ES-I3 (cell line): ENCODE measurements at regions not wholly inside any gene's neighbourhood (a gene's known extent, or its start where the extent isn't known, plus 50 kb on each side); places are given as distances from the start of the nearest gene placed in this dataset.

Source experiments
- H3K36me3 ChIP-seq: 2 replicates; pipeline ENCODE4 v1.6.1; 2013; ENCODE audit warnings: mild to moderate bottlenecking, low read length, control low read depth, moderate library complexity; ENCODE audit not compliant: insufficient read depth
- H3K4me1 ChIP-seq: 2 replicates; pipeline ENCODE4 v1.6.1; 2013; ENCODE audit warnings: mild to moderate bottlenecking, control low read depth, low read length; ENCODE audit not compliant: insufficient read depth
- H3K9ac ChIP-seq: 2 replicates; pipeline ENCODE4 v1.6.1; 2013; ENCODE audit warnings: low read depth, mild to moderate bottlenecking, low read length, moderate library complexity
- H3K9me3 ChIP-seq: 2 replicates; pipeline ENCODE4 v1.6.1; 2013; ENCODE audit warnings: mild to moderate bottlenecking, low read length, moderate library complexity; ENCODE audit not compliant: control insufficient read depth, insufficient read depth

DNA sequence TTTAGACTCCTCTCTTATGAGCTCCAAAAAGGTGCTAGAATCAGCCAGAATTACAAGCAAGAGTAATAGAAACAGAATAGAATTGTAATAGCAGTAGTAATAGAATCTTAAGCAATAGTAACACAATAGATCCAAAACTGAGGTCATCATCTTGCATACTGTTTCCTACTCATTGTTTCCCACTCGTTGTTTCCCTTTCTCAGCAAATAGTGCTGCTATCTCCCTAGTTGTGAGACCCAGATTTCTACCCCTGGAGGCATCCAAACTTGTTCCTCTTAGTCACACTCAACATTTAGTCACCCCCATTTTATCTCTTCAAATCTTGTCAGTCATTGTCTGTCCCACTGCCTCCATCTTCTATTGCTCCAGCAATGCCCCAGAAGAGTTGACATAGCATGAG is 356.9 kb upstream of the MARCKS start:
- H3K9me3 ChIP-seq = no peaks in the 10 kb centered on the region
- no peak overlapping the region for H3K9ac ChIP-seq
- H3K4me1 ChIP-seq = no peaks in the 10 kb centered on the region
- H3K36me3 ChIP-seq = no peaks in the 10 kb centered on the region

DNA sequence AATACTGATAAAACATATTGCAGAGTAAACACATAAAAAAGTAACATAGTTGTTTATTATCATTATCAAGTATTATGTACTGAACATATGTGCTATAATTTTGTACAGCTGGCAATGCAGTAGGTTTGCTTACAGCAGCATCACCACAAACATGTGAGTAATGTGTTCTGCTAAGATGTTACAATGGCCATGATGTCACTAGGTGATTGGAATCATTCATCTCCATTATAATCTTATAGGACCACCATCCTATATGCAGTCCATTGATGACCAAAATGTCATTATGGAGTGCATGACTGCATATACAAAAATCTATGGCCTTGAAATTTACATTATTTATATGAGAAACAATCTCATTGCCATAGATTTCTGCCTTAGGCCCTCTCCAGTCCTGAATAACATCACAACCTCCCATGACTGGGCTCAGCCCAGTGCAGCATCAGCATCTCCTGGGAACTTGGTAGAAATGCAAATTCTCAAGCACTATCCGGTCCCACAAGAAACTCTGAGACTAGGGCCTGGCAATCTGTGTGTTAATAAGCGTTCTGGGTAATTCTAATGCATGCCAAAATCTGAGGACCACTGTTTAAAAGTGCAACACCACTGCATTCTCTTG is 352.0 kb upstream of the MARCKS start:
- no peaks in the 10 kb centered on the region for H3K36me3 ChIP-seq
- H3K9me3 ChIP-seq = no peaks in the 10 kb centered on the region
- H3K9ac ChIP-seq = no peak overlapping the region
- no peaks in the 10 kb centered on the region for H3K4me1 ChIP-seq

DNA sequence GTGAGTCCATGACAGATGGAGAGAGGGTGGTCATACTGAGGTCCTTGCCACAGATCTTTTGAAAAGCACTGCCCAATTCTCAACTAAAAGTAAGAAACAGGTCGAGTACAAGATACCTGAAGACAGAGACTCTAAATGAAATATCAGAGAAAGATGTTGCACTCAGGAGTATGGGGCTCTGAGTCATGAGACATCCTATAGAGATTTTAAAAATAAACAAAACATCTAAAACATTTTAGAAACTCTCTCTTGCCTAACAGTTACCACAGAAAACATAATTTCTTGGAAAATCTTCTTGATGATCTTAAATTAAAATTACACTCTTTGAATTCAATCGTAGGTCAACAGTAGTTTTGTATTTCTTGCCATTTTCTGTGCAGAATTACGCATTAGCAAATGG is 348.9 kb upstream of the MARCKS start:
- H3K9ac ChIP-seq = no peak overlapping the region
- H3K4me1 ChIP-seq = no peaks in the 10 kb centered on the region
- no peaks in the 10 kb centered on the region for H3K36me3 ChIP-seq
- H3K9me3 ChIP-seq = no peaks in the 10 kb centered on the region

DNA sequence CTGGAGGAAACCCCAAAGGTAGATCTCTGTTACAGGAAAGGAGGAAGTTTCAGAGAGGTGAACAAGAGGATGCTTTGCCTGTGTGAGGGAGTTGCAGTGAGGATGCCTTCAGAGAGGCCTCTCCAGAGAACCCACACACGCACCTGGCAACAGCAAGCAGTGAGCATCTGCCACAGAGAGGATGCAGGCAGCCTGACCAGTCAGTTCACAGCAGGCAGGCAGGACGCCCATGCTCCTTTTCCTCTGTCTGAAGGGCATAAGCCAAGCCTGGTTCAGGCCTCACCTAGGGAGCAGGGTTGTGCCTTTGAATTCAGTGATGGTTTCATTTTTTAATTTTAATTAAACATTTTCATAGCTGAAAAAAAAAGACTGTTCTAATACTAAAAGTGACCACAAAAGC is 346.0 kb upstream of the MARCKS start:
- H3K9ac ChIP-seq = no peak overlapping the region
- H3K36me3 ChIP-seq = no peaks in the 10 kb centered on the region
- H3K4me1 ChIP-seq = no peaks in the 10 kb centered on the region
- H3K9me3 ChIP-seq = no peaks in the 10 kb centered on the region

DNA sequence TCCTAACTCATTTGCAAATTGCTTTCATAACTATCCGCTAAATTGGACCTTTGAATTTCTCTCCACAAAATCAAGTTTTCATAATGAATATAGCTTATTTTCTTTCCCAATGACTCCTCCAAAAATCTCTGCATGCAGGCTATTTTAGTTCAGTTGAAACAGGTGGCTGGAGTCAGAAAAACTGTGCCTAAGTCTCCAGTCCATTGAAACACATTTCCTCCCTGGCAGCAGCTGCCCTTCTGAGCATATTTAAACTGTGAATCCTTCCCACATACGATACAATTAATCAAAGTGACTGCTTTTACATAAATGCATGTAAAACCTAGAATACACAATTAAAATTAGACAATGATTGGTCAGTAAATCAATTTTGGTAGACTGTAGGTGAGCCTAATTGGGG is 344.6 kb upstream of the MARCKS start:
- no peak overlapping the region for H3K9ac ChIP-seq
- no peaks in the 10 kb centered on the region for H3K9me3 ChIP-seq
- H3K4me1 ChIP-seq = no peaks in the 10 kb centered on the region
- H3K36me3 ChIP-seq = no peaks in the 10 kb centered on the region

DNA sequence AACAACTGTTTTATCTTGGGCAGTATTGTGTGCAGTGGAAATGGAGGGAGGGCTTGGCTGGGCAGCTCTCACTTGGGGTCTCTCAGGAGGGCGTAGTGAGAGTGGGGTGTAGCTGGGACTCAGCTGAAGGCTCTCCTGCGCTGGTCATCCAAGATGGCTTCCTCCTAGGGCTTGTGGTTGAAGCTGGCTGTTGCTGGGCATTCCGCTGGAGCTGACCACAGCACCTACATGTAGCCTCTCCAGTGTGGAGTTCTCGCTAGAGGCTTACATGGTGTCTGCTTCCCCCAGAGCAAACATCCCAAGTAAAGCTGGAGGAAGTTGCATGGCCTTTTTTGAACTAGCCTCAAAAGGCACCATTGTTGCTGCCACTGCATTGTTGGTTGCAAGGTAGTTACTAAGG is 344.1 kb upstream of the MARCKS start:
- no peaks in the 10 kb centered on the region for H3K4me1 ChIP-seq
- no peak overlapping the region for H3K9ac ChIP-seq
- no peaks in the 10 kb centered on the region for H3K9me3 ChIP-seq
- no peaks in the 10 kb centered on the region for H3K36me3 ChIP-seq

DNA sequence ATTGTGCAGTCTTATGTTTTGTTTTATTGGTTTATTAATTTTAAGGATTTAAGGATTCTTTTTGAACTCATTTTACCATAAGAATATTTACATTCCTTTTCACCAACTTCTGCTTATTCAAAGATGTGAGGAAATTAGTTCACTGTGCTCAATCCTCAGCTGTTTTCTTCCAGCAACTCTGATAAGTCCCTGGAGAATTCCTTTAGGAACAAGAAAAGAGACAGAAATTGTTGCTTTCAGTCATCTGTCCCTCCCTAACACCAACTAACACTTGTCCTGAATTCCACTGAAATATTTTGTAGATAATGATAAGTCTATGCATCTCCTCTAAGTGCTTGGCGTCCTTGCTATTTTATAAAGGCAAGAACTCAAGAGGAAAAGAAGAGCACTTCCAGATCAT is 334.8 kb upstream of the MARCKS start:
- Histone ChIP-seq H3K9ac (no peak overlapping the region), H3K36me3 (no peaks in the 10 kb centered on the region), H3K9me3 (no peaks in the 10 kb centered on the region), H3K4me1 (no peaks in the 10 kb centered on the region)

DNA sequence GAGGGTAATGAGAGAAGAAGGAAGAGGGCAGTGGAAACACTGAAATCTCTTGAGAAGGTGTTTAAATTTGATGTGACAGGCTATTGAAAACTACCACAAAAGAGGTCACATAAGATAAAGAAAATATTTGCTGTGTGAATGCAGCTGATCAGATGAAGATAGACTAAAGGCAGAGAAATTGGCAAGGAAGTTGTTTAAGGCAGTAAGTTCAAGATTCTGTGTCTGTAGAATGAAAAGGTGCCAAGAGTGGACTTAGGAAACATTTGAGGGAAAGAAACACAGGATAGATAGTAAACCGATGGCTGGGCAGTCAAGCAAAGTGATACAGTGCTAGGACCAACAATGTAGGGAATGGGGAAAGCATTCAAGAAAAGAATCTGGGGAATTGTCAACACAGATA is 332.3 kb upstream of the MARCKS start:
- Histone ChIP-seq H3K9me3 (no peaks in the 10 kb centered on the region), H3K9ac (no peak overlapping the region), H3K36me3 (no peaks in the 10 kb centered on the region), H3K4me1 (no peaks in the 10 kb centered on the region)

DNA sequence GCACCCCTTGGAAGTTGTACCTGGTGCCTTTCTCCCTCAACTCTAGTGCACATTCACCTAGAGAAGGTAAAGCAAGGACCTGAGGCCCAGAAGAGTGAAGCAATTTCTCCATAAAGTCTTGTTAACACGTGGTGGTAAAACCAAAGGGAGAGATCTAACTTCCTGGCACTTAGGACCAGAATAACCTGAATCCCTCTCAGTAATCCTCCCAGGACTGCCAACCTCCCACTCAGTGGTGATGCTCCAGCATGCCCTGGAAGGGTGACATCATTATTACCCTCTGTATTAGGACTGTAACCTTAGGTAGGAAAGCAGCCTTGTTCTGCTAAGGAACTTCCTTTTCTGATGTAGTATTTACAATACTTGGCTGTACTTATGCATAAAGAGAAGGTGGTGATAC is 330.6 kb upstream of the MARCKS start:
- Histone ChIP-seq H3K36me3 (no peaks in the 10 kb centered on the region), H3K4me1 (peaks cover 3% of the 10 kb centered on the region; the same call in 1 of the 2 replicates), H3K9ac (no peak overlapping the region), H3K9me3 (no peaks in the 10 kb centered on the region)

DNA sequence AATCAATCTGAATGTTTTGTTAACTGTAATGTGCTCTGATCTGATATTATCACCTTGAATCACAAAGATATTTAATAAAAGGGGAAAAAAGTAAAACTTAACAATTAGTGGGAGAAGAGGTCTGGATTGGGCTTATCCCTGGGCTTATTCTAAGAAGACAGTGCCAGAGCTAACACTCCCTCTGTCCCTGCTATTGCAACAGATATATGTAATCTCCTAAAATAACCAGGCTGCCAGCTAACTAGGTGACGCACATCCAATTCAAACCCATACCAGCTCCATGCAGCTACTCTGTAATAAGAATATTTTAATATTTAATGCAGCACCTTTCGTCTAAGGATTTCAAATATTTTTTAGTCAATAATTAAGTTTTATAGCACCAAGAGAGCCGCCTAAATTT is 330.1 kb upstream of the MARCKS start:
- H3K9me3 ChIP-seq = no peaks in the 10 kb centered on the region
- no peaks in the 10 kb centered on the region for H3K36me3 ChIP-seq
- H3K4me1 ChIP-seq = peaks cover 3% of the 10 kb centered on the region; the same call in 1 of the 2 replicates
- H3K9ac ChIP-seq = no peak overlapping the region

DNA sequence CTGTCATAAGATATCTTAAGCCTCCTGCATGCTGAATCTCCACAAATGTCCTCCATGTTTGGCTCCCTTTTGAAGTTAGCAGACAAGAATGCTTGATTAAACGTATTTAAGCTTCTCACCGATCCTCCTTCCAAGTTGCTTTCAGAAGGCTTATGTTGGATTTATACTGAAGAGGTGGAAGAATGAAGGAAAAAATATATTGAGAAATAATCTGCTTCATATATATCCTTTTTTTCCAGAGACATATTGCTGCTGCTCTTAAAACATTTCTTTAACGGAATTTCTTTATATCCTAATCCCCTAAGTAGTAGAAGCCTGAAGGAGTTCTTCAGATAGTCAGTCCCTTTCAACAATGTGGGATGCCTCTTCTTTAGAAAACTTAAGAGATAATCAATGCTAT is 329.0 kb upstream of the MARCKS start:
- Histone ChIP-seq H3K4me1 (peaks cover 3% of the 10 kb centered on the region; the same call in 1 of the 2 replicates), H3K9ac (no peak overlapping the region), H3K36me3 (no peaks in the 10 kb centered on the region), H3K9me3 (no peaks in the 10 kb centered on the region)

DNA sequence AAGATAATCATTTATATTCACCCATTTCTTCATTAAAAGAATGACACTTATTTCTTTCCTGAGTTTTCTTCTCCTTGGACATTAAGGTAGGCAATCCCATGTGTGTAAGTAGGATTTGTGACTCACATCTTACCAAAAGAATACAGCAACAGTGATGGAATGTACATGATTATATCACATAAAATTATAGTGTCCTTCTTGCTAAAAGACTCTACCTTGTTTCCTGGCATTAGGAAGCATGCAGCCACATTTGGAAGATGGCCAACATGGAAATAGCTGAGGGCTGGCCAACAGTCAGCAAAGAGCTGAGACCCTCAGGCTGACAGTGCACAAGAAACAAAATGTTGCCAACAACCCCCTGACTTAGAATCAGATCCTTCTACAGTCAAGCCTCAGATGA is 327.9 kb upstream of the MARCKS start:
- H3K9me3 ChIP-seq = no peaks in the 10 kb centered on the region
- peaks cover 3% of the 10 kb centered on the region; the same call in 1 of the 2 replicates for H3K4me1 ChIP-seq
- no peak overlapping the region for H3K9ac ChIP-seq
- no peaks in the 10 kb centered on the region for H3K36me3 ChIP-seq

DNA sequence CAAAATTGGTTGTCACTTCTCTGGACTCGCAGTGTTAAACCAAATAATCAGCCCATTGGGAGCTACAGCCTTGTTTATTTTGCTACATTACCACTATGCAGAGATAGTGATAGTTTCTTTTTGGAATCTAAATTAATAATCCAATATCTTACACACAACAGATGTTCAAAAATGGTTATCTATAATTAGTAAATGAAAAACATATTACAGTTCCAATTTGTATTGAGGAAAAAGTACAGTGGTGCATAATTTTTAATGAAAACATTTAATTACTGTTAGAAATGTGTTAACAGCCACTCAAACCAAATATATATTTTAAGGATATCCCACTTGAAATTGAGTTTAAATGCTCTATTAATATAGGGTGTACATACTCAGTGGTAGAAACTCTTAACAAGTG is 327.3 kb upstream of the MARCKS start:
- Histone ChIP-seq H3K4me1 (peaks cover 3% of the 10 kb centered on the region; the same call in 1 of the 2 replicates), H3K36me3 (no peaks in the 10 kb centered on the region), H3K9ac (no peak overlapping the region), H3K9me3 (no peaks in the 10 kb centered on the region)

DNA sequence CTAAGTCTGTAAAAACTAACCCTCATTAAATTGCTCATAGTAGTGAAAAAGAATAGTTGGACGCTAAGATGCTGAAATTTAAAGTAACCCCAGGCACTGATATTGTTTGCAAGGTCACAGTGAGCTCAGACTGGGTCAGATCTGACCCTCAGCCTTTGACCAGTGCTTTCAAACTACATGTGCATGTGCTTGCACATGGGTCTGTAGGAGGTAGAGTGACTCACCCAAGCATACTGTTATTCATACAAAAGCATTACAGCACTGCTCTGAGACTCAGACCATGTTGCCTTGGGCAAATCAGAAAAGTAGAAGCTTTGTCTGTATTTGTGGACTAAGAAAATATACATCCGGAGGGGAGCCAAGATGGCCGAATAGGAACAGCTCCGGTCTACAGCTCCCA is 326.4 kb upstream of the MARCKS start:
- no peaks in the 10 kb centered on the region for H3K9me3 ChIP-seq
- peaks cover 3% of the 10 kb centered on the region; the same call in 1 of the 2 replicates for H3K4me1 ChIP-seq
- H3K36me3 ChIP-seq = no peaks in the 10 kb centered on the region
- H3K9ac ChIP-seq = peak overlapping the region; percentile 37

DNA sequence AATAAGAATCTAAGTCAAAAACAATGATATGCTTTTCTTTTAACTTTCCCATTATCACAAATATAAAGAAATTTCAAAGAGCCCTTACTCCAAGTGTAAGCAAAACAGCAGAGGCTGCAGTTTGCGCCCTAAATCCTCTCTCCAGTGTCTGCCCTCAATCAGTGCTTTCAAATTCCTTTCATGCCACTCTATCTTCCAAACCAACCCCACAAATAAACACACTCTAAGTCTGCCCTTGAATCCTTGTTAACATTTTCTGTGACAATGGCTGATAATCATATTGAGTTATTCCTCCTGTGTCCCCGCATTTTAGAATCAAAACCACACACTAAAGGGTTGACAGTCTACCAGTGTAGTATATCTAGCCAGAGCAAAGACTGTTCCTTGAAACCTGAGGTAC is 317.9 kb upstream of the MARCKS start:
- Histone ChIP-seq H3K9ac (no peak overlapping the region), H3K4me1 (peaks cover 8% of the 10 kb centered on the region; the same call in 1 of the 2 replicates), H3K36me3 (no peaks in the 10 kb centered on the region), H3K9me3 (no peaks in the 10 kb centered on the region)

DNA sequence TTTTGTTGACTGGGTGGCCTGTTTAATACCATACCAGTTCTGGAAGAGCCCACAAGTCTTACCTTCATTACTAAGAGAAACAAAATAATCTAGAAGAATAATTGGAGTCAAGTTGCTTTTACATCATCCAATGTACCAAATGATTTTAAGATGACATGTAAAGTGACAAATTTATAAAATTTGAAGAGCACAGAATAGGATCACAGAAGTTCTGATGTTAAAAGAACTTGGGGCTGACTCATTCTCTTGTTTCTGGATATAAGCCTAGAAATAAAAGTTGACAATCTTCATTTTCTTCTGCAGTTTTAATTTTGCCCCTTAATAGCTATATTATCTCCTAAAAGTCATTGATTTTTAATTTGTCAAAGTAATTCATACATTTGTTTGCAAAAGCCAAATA is 317.5 kb upstream of the MARCKS start:
- no peaks in the 10 kb centered on the region for H3K9me3 ChIP-seq
- H3K9ac ChIP-seq = no peak overlapping the region
- no peaks in the 10 kb centered on the region for H3K36me3 ChIP-seq
- peaks cover 8% of the 10 kb centered on the region; the same call in 1 of the 2 replicates for H3K4me1 ChIP-seq
